Panc1 (cell line): ENCODE measurements at regions not wholly inside any gene's neighbourhood (a gene's known extent, or its start where the extent isn't known, plus 50 kb on each side); places are given as distances from the start of the nearest gene placed in this dataset.

Experiments
- ATAC-seq: fragments of 200-7000 bp; cut with Tn5 transposase; 2 replicates; pipeline ENCODE4 v1.9.1; 2020; ENCODE audit warnings: mild to moderate bottlenecking, moderate library complexity
- BruUV-seq: library from RNA; stranded (reverse); fragments of 400-500 nt; replicated peaks from 2 replicates; lab custom pipeline; 2021; lab: Mats Ljungman, UMichigan
- CTCF ChIA-PET: fragments of 300-600 bp; sonication (Branson Sonifier 250); formaldehyde crosslinking; loops from one replicate; lab custom pipeline; 2022; ENCODE audit warnings: antibody characterized with exemption; lab: Charles Lee
- POLR2A ChIA-PET: fragments of 300-600 bp; sonication (Branson Sonifier 250); formaldehyde crosslinking; loops from one replicate; lab custom pipeline; 2022; ENCODE audit warnings: antibody characterized with exemption; lab: Charles Lee
- DNase-seq: peaks from one replicate; pipeline ENCODE4 v3.0.0-alpha.2; 2010; ENCODE audit warnings: low read depth, low spot score
- H3K27ac ChIP-seq: 2 replicates; pipeline ENCODE4 v1.5.1; 2011; ENCODE audit warnings: mild to moderate bottlenecking, low read length, inconsistent platforms
- H3K27me3 ChIP-seq: fragments of 200-500 bp; sonication (Bioruptor generic); 2 replicates; pipeline ENCODE4 v1.6.0; 2014; ENCODE audit warnings: low read length, inconsistent platforms; ENCODE audit not compliant: control insufficient read depth, insufficient read depth
- H3K36me3 ChIP-seq: fragments of 200-500 bp; sonication (Bioruptor generic); 2 replicates; pipeline ENCODE4 v1.5.1; 2014; ENCODE audit warnings: inconsistent platforms, mild to moderate bottlenecking, low read length, moderate library complexity; ENCODE audit not compliant: control insufficient read depth, insufficient read depth
- H3K4me1 ChIP-seq: 2 replicates; pipeline ENCODE4 v1.5.1; 2011; ENCODE audit warnings: inconsistent platforms, mild to moderate bottlenecking, low read length, moderate library complexity; ENCODE audit not compliant: control insufficient read depth, insufficient read depth
- H3K4me3 ChIP-seq, 2 experiments: 2 replicates each; pipeline ENCODE4 v1.5.1; 2011 to 2012; ENCODE audit warnings: low read depth in 2 of 2, low read length in 2 of 2, mild to moderate bottlenecking in 2 of 2, inconsistent platforms in 1 of 2, moderate library complexity in 1 of 2
- H3K9me3 ChIP-seq: fragments of 200-500 bp; sonication (Bioruptor generic); 2 replicates; pipeline ENCODE4 v1.5.1; 2014; ENCODE audit warnings: low read depth, mild to moderate bottlenecking, inconsistent platforms, low read length, moderate library complexity; ENCODE audit not compliant: control insufficient read depth, insufficient read depth
- POLR2AphosphoS5 ChIP-seq: IDR thresholded peaks from 2 replicates; pipeline ENCODE4 v1.6.1; 2012; ENCODE audit warnings: mild to moderate bottlenecking, low read depth, low read length, moderate library complexity
- SIN3A ChIP-seq: IDR thresholded peaks from 2 replicates; pipeline ENCODE4 v1.6.1; 2012; ENCODE audit warnings: low read depth, mild to moderate bottlenecking, low read length, moderate library complexity, borderline replicate concordance; ENCODE audit not compliant: insufficient read depth
- TCF7L2 ChIP-seq: IDR thresholded peaks from 2 replicates; pipeline ENCODE4 v1.6.1; 2011; ENCODE audit warnings: mild to moderate bottlenecking, low read depth, low read length, inconsistent platforms
- in situ Hi-C: cut with HindIII; loops from 2 replicates; pipeline ENCODE4 v1.10.0; 2016; ENCODE audit warnings: low sequenced_read_pairs, low pct_unique_long_range_greater_than_20kb
- intact Hi-C: fragments of 100-400 bp; cut with micrococcal nuclease; formaldehyde crosslinking; loops from one replicate; pipeline ENCODE4 v1.10.0; 2022; ENCODE audit not compliant: unreplicated experiment
- TF ChIP-seq, protein P1 (sequence below): fragments of 450-650 bp; IDR thresholded peaks from 2 replicates; pipeline ENCODE4 v1.5.1; 2017; ENCODE audit warnings: mild to moderate bottlenecking
- TF ChIP-seq, protein P2 (sequence below), 2 experiments: IDR thresholded peaks; 2 replicates each; pipeline ENCODE4 v1.6.1; 2011 to 2012; ENCODE audit warnings: low read depth in 2 of 2, control low read depth in 1 of 2, low read length in 1 of 2, mild to moderate bottlenecking in 1 of 2, moderate library complexity in 1 of 2; ENCODE audit not compliant: insufficient read depth in 1 of 2

- no peaks in the 10 kb centered on the region for H3K9me3 ChIP-seq
- TF ChIP-seq, protein P1, sequence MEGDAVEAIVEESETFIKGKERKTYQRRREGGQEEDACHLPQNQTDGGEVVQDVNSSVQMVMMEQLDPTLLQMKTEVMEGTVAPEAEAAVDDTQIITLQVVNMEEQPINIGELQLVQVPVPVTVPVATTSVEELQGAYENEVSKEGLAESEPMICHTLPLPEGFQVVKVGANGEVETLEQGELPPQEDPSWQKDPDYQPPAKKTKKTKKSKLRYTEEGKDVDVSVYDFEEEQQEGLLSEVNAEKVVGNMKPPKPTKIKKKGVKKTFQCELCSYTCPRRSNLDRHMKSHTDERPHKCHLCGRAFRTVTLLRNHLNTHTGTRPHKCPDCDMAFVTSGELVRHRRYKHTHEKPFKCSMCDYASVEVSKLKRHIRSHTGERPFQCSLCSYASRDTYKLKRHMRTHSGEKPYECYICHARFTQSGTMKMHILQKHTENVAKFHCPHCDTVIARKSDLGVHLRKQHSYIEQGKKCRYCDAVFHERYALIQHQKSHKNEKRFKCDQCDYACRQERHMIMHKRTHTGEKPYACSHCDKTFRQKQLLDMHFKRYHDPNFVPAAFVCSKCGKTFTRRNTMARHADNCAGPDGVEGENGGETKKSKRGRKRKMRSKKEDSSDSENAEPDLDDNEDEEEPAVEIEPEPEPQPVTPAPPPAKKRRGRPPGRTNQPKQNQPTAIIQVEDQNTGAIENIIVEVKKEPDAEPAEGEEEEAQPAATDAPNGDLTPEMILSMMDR: no peak
- TF ChIP-seq, protein P2, sequence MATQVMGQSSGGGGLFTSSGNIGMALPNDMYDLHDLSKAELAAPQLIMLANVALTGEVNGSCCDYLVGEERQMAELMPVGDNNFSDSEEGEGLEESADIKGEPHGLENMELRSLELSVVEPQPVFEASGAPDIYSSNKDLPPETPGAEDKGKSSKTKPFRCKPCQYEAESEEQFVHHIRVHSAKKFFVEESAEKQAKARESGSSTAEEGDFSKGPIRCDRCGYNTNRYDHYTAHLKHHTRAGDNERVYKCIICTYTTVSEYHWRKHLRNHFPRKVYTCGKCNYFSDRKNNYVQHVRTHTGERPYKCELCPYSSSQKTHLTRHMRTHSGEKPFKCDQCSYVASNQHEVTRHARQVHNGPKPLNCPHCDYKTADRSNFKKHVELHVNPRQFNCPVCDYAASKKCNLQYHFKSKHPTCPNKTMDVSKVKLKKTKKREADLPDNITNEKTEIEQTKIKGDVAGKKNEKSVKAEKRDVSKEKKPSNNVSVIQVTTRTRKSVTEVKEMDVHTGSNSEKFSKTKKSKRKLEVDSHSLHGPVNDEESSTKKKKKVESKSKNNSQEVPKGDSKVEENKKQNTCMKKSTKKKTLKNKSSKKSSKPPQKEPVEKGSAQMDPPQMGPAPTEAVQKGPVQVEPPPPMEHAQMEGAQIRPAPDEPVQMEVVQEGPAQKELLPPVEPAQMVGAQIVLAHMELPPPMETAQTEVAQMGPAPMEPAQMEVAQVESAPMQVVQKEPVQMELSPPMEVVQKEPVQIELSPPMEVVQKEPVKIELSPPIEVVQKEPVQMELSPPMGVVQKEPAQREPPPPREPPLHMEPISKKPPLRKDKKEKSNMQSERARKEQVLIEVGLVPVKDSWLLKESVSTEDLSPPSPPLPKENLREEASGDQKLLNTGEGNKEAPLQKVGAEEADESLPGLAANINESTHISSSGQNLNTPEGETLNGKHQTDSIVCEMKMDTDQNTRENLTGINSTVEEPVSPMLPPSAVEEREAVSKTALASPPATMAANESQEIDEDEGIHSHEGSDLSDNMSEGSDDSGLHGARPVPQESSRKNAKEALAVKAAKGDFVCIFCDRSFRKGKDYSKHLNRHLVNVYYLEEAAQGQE (IDR thresholded peaks at IDR 0.05; ENCODE audit: insufficient read depth in 1 of 2, low read depth in 2 of 2, low read length in 1 of 2): no peak
- TF ChIP-seq TCF7L2 (no peak), POLR2AphosphoS5 (no peak), SIN3A (no peak)
- POLR2A ChIA-PET: no interaction called here
- no peaks in the 10 kb centered on the region for H3K36me3 ChIP-seq
- intact Hi-C loops: no loop called here
- H3K27me3 ChIP-seq: no peaks in the 10 kb centered on the region
- H3K27ac ChIP-seq: no peak overlapping the region
- no peak for ATAC-seq
- no peak overlapping the region for H3K4me3 ChIP-seq
- BruUV-seq: no TSS peak
- in situ Hi-C loops: no loop called here
- no peak for DNase-seq
- CTCF ChIA-PET: no interaction called here
- H3K4me1 ChIP-seq: no peaks in the 10 kb centered on the region
These were observed 581.0 kb upstream of the CDH11 start for GRCh38 chr16:65702707-65703402.

- no TSS peak for BruUV-seq
- no peaks in the 10 kb centered on the region for H3K27me3 ChIP-seq
- intact Hi-C loops (no loop called here), in situ Hi-C loops (no loop called here)
- no peak for TF ChIP-seq TCF7L2
- TF ChIP-seq POLR2AphosphoS5: no peak
- TF ChIP-seq, protein P2 (IDR thresholded peaks at IDR 0.05; ENCODE audit: insufficient read depth in 1 of 2, low read depth in 2 of 2, low read length in 1 of 2): no peak
- no peak for TF ChIP-seq SIN3A
- TF ChIP-seq, protein P1: no peak
- H3K9me3 ChIP-seq: no peaks in the 10 kb centered on the region
- no peak overlapping the region for H3K4me3 ChIP-seq
- no peak overlapping the region for H3K27ac ChIP-seq
- no peak for DNase-seq
- ATAC-seq: no peak
- H3K36me3 ChIP-seq: no peaks in the 10 kb centered on the region
- POLR2A ChIA-PET: no interaction called here
- H3K4me1 ChIP-seq: no peaks in the 10 kb centered on the region
- CTCF ChIA-PET: no interaction called here
These were observed 578.7 kb upstream of the CDH11 start for GRCh38 chr16:65700596-65700995.
